22Rv1 (cell line): ENCODE measurements at regions not wholly inside any gene's neighbourhood (a gene's known extent, or its start where the extent isn't known, plus 50 kb on each side); places are given as distances from the start of the nearest gene placed in this dataset.

ENCODE experiments used
- ZFX ChIP-seq: fragments of 450-650 bp; IDR thresholded peaks from 2 replicates; pipeline ENCODE4 v1.6.1; 2017; ENCODE audit warnings: antibody characterized with exemption, borderline replicate concordance
- TF ChIP-seq, protein P1 (sequence below): fragments of 450-650 bp; IDR thresholded peaks from 2 replicates; pipeline ENCODE4 v1.5.1; 2017; ENCODE audit warnings: mild to moderate bottlenecking

DNA sequence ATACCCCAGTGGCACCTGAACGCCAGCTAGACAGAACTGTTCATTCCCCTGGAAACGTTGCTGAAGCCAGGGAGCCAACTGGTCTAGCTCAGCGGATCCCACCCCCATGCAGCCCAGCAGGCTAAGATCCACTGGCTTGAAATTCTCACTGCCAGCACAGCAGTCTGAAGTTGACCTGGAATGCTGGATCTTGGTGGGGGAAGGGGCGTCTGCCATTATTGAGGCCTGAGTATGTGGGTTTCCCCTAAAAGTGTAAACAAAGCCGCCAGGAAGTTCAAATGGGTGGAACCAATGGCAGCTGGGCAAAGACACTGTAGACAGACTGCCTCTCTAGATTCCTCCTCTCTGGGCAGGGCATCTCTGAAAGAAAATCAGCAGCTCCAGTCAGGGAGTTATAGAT lies 213.0 kb downstream of the NKX6-1 start:
- TF ChIP-seq, protein P1, sequence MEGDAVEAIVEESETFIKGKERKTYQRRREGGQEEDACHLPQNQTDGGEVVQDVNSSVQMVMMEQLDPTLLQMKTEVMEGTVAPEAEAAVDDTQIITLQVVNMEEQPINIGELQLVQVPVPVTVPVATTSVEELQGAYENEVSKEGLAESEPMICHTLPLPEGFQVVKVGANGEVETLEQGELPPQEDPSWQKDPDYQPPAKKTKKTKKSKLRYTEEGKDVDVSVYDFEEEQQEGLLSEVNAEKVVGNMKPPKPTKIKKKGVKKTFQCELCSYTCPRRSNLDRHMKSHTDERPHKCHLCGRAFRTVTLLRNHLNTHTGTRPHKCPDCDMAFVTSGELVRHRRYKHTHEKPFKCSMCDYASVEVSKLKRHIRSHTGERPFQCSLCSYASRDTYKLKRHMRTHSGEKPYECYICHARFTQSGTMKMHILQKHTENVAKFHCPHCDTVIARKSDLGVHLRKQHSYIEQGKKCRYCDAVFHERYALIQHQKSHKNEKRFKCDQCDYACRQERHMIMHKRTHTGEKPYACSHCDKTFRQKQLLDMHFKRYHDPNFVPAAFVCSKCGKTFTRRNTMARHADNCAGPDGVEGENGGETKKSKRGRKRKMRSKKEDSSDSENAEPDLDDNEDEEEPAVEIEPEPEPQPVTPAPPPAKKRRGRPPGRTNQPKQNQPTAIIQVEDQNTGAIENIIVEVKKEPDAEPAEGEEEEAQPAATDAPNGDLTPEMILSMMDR, result no peak
- no peak for TF ChIP-seq ZFX
